H1 (cell line): ENCODE measurements at regions not wholly inside any gene's neighbourhood (a gene's known extent, or its start where the extent isn't known, plus 50 kb on each side); places are given as distances from the start of the nearest gene placed in this dataset.

Experiments used
- ASH2L ChIP-seq: fragments of 200-600, 300-600 bp; sonication (generic); IDR thresholded peaks from one replicate; pipeline ENCODE4 v1.7.1; 2017; ENCODE audit warnings: low read length
- CTCF ChIP-seq, 3 experiments: IDR thresholded peaks; 1 replicate in 2 of 3; 2 replicates in 1 of 3; pipeline versions ENCODE4 v1.5.1 to v1.6.1; 2011; ENCODE audit warnings: low read length in 3 of 3, mild to moderate bottlenecking in 3 of 3, inconsistent platforms in 2 of 3, low read depth in 1 of 3, moderate library complexity in 1 of 3; ENCODE audit not compliant: insufficient read depth in 1 of 3; ENCODE audit errors: control extremely low read depth in 1 of 3
- EP300 ChIP-seq, 2 experiments: IDR thresholded peaks; 1 replicate in 1 of 2; 2 replicates in 1 of 2; pipeline ENCODE4 v1.6.1; 2011 to 2012; ENCODE audit warnings: low read depth in 2 of 2, low read length in 2 of 2, mild to moderate bottlenecking in 2 of 2, borderline replicate concordance in 1 of 2, inconsistent platforms in 1 of 2, moderate library complexity in 1 of 2
- EZH2 ChIP-seq: fragments of 200-600 bp; sonication (generic); IDR thresholded peaks from 2 replicates; pipeline ENCODE4 v1.7.1; 2012; ENCODE audit warnings: low read depth, mild to moderate bottlenecking, moderate library complexity, low read length, inconsistent platforms; ENCODE audit not compliant: severe bottlenecking
- JUND ChIP-seq: IDR thresholded peaks from 2 replicates; pipeline ENCODE4 v1.6.1; 2011; ENCODE audit warnings: mild to moderate bottlenecking, improper control_type of control experiment, low read length
- KDM1A ChIP-seq: fragments of 200-600, 300-600 bp; sonication (generic); IDR thresholded peaks from 2 replicates; pipeline ENCODE4 v1.7.1; 2016; ENCODE audit warnings: mild to moderate bottlenecking, low read length, borderline replicate concordance
- PHF8 ChIP-seq: fragments of 200-600 bp; sonication (generic); conservative IDR thresholded peaks from 2 replicates; pipeline ENCODE4 v1.7.1; 2012; ENCODE audit warnings: low read depth, mild to moderate bottlenecking, inconsistent platforms, low read length, moderate library complexity
- POLR2A ChIP-seq, 2 experiments: IDR thresholded peaks; 1 replicate in 1 of 2; 2 replicates in 1 of 2; pipeline ENCODE4 v1.6.1; 2011; ENCODE audit warnings: low read depth in 2 of 2, low read length in 2 of 2, mild to moderate bottlenecking in 2 of 2; ENCODE audit errors: control extremely low read depth in 1 of 2
- POLR2AphosphoS5 ChIP-seq: IDR thresholded peaks from 2 replicates; pipeline ENCODE4 v1.6.1; 2011; ENCODE audit warnings: low read depth, low read length
- TAF1 ChIP-seq: IDR thresholded peaks from 2 replicates; pipeline ENCODE4 v1.6.1; 2011; ENCODE audit warnings: mild to moderate bottlenecking, low read depth, low read length
- ZNF274 ChIP-seq: IDR thresholded peaks from 2 replicates; pipeline ENCODE4 v1.7.0; 2012; ENCODE audit warnings: low read length, borderline replicate concordance; ENCODE audit errors: extremely low read depth
- TF ChIP-seq, protein P1 (sequence below): IDR thresholded peaks from 2 replicates; pipeline ENCODE4 v1.6.1; 2012; ENCODE audit warnings: low read length, inconsistent platforms

DNA sequence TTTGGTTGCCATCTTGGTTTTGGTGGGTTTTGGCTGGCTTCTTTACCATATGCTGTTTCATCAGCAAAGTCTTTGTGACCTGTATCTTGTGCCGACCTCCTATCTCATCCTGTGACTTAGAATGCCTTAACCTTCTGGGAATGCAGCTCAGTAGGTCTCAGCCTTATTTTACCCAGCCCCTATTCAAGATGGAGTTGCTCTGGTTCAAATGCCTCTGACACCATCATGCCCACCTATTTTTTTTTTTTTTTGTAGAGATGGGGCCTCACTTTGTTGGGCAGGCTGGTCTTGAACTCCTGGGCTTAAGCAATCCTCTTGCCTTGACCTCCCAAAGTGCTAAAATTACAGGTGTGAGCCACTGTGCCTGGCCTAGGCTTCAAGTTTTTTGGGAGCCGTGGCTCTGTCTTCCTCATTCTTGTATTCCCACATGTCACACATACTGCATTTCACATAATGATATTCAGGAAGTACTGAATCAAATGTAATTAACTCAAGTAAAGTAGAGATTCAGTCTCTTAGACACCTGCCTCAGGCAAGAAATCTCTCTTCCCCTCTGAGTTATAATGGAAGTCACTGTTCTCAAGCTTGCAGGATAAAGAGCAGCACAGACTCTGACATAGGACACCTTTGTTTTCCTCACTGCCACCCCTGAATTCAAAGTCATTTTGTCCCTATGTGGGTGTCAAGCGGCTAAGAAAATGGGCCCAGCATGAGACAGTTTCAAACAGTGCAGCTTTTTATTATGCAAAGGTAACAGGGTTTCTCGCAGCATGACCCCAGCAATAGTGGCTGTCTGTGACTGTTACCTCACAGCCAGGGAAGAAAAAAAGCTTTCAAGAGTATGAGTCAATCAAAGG lies 159.0 kb downstream of the PTPN11 start:
- TF ChIP-seq, protein P1, sequence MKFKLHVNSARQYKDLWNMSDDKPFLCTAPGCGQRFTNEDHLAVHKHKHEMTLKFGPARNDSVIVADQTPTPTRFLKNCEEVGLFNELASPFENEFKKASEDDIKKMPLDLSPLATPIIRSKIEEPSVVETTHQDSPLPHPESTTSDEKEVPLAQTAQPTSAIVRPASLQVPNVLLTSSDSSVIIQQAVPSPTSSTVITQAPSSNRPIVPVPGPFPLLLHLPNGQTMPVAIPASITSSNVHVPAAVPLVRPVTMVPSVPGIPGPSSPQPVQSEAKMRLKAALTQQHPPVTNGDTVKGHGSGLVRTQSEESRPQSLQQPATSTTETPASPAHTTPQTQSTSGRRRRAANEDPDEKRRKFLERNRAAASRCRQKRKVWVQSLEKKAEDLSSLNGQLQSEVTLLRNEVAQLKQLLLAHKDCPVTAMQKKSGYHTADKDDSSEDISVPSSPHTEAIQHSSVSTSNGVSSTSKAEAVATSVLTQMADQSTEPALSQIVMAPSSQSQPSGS = peak; percentile 91; the same call in 1 of the 2 replicates
- TF ChIP-seq POLR2A (IDR thresholded peaks at IDR 0.05; ENCODE audit: control extremely low read depth in 1 of 2, low read depth in 2 of 2, low read length in 2 of 2) (no peak), KDM1A (no peak), ASH2L (no peak), EP300 (IDR thresholded peaks at IDR 0.05; ENCODE audit: borderline replicate concordance in 1 of 2, low read depth in 2 of 2, low read length in 2 of 2) (peak in 1 of 2 experiments; percentile 90; a peak in 1 of 3 replicates), CTCF (IDR thresholded peaks at IDR 0.05; ENCODE audit: control extremely low read depth in 1 of 3, insufficient read depth in 1 of 3, low read depth in 1 of 3, low read length in 3 of 3) (no peak), JUND (no peak; the same call in 1 of the 2 replicates), ZNF274 (no peak), PHF8 (no peak), POLR2AphosphoS5 (no peak), EZH2 (no peak), TAF1 (no peak)
